ENCODE measurements at regions not wholly inside any gene's neighbourhood (a gene's known extent, or its start where the extent isn't known, plus 50 kb on each side); places are given as distances from the start of the nearest gene placed in this dataset.
"Not testable (repeated sequence)": the region's sequence is repeated elsewhere in the genome, so short reads cannot be mapped to it uniquely, and the experiment has no call there.

DNA sequence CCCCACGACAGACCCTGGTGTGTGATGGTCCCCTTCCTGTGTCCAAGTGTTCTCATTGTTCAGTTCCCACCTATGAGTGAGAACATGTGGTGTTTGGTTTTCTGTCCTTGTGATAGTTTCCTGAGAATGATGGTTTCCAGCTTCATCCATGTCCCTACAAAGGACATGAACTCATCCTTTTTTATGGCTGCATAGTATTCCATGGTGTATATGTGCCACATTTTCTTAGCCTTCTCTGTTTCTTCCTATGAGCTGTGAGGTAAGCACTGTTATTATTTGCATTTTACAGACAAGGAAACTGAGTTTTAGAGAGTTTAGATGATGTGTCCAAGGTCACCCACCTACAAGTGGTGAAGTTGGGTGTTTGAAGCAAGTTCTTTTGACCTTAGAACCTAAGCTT lies 51.1 kb upstream of the BNC1 start:
- not testable (repeated sequence) for H2AFZ ChIP-seq (ENCODE audit: low read depth, low read length, severe bottlenecking); H3K4me3 ChIP-seq (ENCODE audit: insufficient read depth, low read length, poor library complexity, severe bottlenecking)

DNA sequence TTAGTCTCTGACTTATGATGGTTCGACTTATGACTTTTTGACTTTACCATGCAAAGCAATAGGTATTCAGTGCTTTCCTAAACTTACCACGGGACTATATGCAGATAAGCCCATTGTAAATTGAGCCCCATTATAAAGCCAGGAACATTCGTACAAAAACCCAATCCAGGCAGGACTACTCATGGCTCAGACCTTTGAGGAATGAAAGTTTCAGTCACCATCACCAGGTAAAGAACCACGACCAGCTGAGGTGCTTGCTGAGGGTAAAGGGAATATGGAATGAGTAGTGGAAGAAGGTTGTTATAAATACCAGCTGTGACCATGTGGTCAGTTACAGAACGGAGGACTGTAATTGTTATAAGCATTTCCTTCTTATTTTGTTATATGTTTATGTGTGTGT lies 54.9 kb upstream of the BNC1 start:
- Histone ChIP-seq H4K20me1 (ENCODE audit: low read depth, low read length) (no peaks in the 10 kb centered on the region), H3K27ac (ENCODE audit: low read depth, low read length) (no peak overlapping the region), H3K9me2 (replicated peaks; ENCODE audit: insufficient read depth, low read length) (no peaks in the 10 kb centered on the region), H3K4me3 (ENCODE audit: insufficient read depth, low read length, poor library complexity, severe bottlenecking) (no peak overlapping the region), H3K4me2 (ENCODE audit: low read depth, low read length, poor library complexity, severe bottlenecking) (no peak overlapping the region), H2AFZ (ENCODE audit: low read depth, low read length, severe bottlenecking) (no peak overlapping the region), H3K27me3 (ENCODE audit: low read length) (no peaks in the 10 kb centered on the region), H3K9ac (ENCODE audit: low read length) (no peak overlapping the region), H3K36me3 (ENCODE audit: low read length) (no peaks in the 10 kb centered on the region), H3K9me3 (ENCODE audit: insufficient read depth, low read length) (no peaks in the 10 kb centered on the region), H3F3A (ENCODE audit: insufficient read depth) (no peaks in the 10 kb centered on the region), H3K79me2 (ENCODE audit: insufficient read depth, low read length) (no peaks in the 10 kb centered on the region)
- no peak for TF ChIP-seq EZH2phosphoT487 (conservative IDR thresholded peaks at IDR 0.05; ENCODE audit: low read length)
- TF ChIP-seq, protein P1, sequence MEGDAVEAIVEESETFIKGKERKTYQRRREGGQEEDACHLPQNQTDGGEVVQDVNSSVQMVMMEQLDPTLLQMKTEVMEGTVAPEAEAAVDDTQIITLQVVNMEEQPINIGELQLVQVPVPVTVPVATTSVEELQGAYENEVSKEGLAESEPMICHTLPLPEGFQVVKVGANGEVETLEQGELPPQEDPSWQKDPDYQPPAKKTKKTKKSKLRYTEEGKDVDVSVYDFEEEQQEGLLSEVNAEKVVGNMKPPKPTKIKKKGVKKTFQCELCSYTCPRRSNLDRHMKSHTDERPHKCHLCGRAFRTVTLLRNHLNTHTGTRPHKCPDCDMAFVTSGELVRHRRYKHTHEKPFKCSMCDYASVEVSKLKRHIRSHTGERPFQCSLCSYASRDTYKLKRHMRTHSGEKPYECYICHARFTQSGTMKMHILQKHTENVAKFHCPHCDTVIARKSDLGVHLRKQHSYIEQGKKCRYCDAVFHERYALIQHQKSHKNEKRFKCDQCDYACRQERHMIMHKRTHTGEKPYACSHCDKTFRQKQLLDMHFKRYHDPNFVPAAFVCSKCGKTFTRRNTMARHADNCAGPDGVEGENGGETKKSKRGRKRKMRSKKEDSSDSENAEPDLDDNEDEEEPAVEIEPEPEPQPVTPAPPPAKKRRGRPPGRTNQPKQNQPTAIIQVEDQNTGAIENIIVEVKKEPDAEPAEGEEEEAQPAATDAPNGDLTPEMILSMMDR (IDR thresholded peaks at IDR 0.05; ENCODE audit: insufficient read depth, low read length, poor library complexity, severe bottlenecking): no peak

More for the DNA sequence above, 51.1 kb upstream of the BNC1 start:
- not testable (repeated sequence) for H3K9ac ChIP-seq (ENCODE audit: low read length); H3K9me3 ChIP-seq (ENCODE audit: insufficient read depth, low read length); H3K27me3 ChIP-seq (ENCODE audit: low read length); H3K4me2 ChIP-seq (ENCODE audit: low read depth, low read length, poor library complexity, severe bottlenecking); H4K20me1 ChIP-seq (ENCODE audit: low read depth, low read length); H3K9me2 ChIP-seq (replicated peaks; ENCODE audit: insufficient read depth, low read length); H3K36me3 ChIP-seq (ENCODE audit: low read length); H3F3A ChIP-seq (ENCODE audit: insufficient read depth); H3K27ac ChIP-seq (ENCODE audit: low read depth, low read length); H3K79me2 ChIP-seq (ENCODE audit: insufficient read depth, low read length)

DNA sequence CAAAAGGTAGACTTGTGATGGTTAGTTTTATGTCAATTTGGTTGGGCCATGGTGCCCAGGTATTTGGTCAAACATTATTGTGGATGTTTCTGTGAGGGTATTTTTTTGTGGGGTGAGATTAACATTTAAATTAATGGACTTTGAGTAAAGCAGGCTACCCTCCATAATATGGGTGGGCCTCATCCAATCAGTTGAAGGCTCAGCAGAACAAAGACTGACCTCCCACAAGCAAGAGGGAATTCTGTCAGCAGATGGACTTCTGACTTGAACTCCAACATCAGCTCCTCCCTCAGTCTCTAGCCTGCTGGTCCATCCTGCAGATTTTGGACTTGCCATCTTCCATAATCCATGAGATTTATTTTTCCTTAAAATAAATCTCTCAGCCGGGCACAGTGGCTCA lies 55.6 kb upstream of the BNC1 start:
- TF ChIP-seq, protein P1 (IDR thresholded peaks at IDR 0.05; ENCODE audit: insufficient read depth, low read length, poor library complexity, severe bottlenecking): no peak
- TF ChIP-seq EZH2phosphoT487 (conservative IDR thresholded peaks at IDR 0.05; ENCODE audit: low read length): no peak

DNA sequence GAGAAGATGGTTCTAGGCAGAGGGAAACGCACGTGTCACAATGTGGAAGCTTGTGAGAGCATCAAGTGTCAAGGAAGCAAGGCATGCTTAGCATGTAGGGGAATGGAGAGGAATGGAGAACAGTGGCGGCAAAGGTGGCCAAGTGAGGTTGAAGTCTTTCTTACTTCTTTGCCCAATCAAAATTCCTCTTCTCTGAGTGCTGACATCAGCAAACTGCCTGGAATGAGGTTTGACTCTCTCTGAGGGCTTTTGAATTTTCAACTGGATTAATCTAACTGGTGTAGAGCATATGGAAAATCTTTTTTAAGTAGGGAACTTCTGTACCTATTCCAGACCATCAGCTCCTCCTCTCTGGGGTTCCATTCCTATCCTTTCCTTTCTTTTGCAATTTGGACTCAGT lies 61.9 kb upstream of the BNC1 start:
- no peaks in the 10 kb centered on the region for H3F3A ChIP-seq (ENCODE audit: insufficient read depth)
- H3K27ac ChIP-seq (ENCODE audit: low read depth, low read length): no peak overlapping the region
- H3K79me2 ChIP-seq (ENCODE audit: insufficient read depth, low read length): no peaks in the 10 kb centered on the region
- H3K4me3 ChIP-seq (ENCODE audit: insufficient read depth, low read length, poor library complexity, severe bottlenecking): no peak overlapping the region
- no peaks in the 10 kb centered on the region for H4K20me1 ChIP-seq (ENCODE audit: low read depth, low read length)
- H3K36me3 ChIP-seq (ENCODE audit: low read length): no peaks in the 10 kb centered on the region
- no peak overlapping the region for H3K4me2 ChIP-seq (ENCODE audit: low read depth, low read length, poor library complexity, severe bottlenecking)
- H2AFZ ChIP-seq (ENCODE audit: low read depth, low read length, severe bottlenecking): no peak overlapping the region
- H3K27me3 ChIP-seq (ENCODE audit: low read length): no peaks in the 10 kb centered on the region
- no peaks in the 10 kb centered on the region for H3K9me2 ChIP-seq (replicated peaks; ENCODE audit: insufficient read depth, low read length)
- no peak overlapping the region for H3K9ac ChIP-seq (ENCODE audit: low read length)
- TF ChIP-seq EZH2phosphoT487 (conservative IDR thresholded peaks at IDR 0.05; ENCODE audit: low read length): no peak
- TF ChIP-seq, protein P1 (IDR thresholded peaks at IDR 0.05; ENCODE audit: insufficient read depth, low read length, poor library complexity, severe bottlenecking): no peak
- H3K9me3 ChIP-seq (ENCODE audit: insufficient read depth, low read length): no peaks in the 10 kb centered on the region

More for the DNA sequence above, 55.6 kb upstream of the BNC1 start:
- Histone ChIP-seq H3K4me3 (ENCODE audit: insufficient read depth, low read length, poor library complexity, severe bottlenecking) (no peak overlapping the region), H4K20me1 (ENCODE audit: low read depth, low read length) (no peaks in the 10 kb centered on the region), H3K79me2 (ENCODE audit: insufficient read depth, low read length) (no peaks in the 10 kb centered on the region), H2AFZ (ENCODE audit: low read depth, low read length, severe bottlenecking) (no peak overlapping the region), H3K9me3 (ENCODE audit: insufficient read depth, low read length) (no peaks in the 10 kb centered on the region), H3K27me3 (ENCODE audit: low read length) (no peaks in the 10 kb centered on the region), H3K4me2 (ENCODE audit: low read depth, low read length, poor library complexity, severe bottlenecking) (no peak overlapping the region), H3K36me3 (ENCODE audit: low read length) (no peaks in the 10 kb centered on the region), H3K9ac (ENCODE audit: low read length) (no peak overlapping the region), H3F3A (ENCODE audit: insufficient read depth) (no peaks in the 10 kb centered on the region), H3K9me2 (replicated peaks; ENCODE audit: insufficient read depth, low read length) (no peaks in the 10 kb centered on the region), H3K27ac (ENCODE audit: low read depth, low read length) (no peak overlapping the region)
